ENCODE measurements at regions not wholly inside any gene's neighbourhood (a gene's known extent, or its start where the extent isn't known, plus 50 kb on each side); places are given as distances from the start of the nearest gene placed in this dataset.

- H3K27ac ChIP-seq: no peak overlapping the region
- no peaks in the 10 kb centered on the region for H3K36me3 ChIP-seq
- H3K4me1 ChIP-seq: no peaks in the 10 kb centered on the region
- DNase-seq (no peak), ATAC-seq (no peak)
- WGBS, 2 donors: 59 to 61% methylated on average over 2 of the region's 2 CpGs
- TF ChIP-seq CTCF (IDR thresholded peaks at IDR 0.05): no peak
- intact Hi-C loops (cut with DNase I): no loop called here
- H3K4me3 ChIP-seq: no peak overlapping the region
- no peaks in the 10 kb centered on the region for H3K27me3 ChIP-seq
- H3K9me3 ChIP-seq: peaks cover 0 to 4% (median 0%) of the 10 kb centered on the region in 11 donors
These were observed 1143.4 kb downstream of the CNTNAP5 start for GRCh38 chr2:125168442-125168841.

GRCh38 chr2:125169022-125169763 lies 1144.1 kb downstream of the CNTNAP5 start:
- intact Hi-C loops (cut with DNase I): no loop called here
- TF ChIP-seq CTCF (IDR thresholded peaks at IDR 0.05): no peak
- no peak overlapping the region for H3K27ac ChIP-seq
- no peaks in the 10 kb centered on the region for H3K27me3 ChIP-seq
- no peak for ATAC-seq
- WGBS, 2 donors: 49 to 54% methylated on average over 6 of the region's 6 CpGs
- peaks cover 0 to 4% (median 0%) of the 10 kb centered on the region in 11 donors for H3K9me3 ChIP-seq
- no peak for DNase-seq
- no peaks in the 10 kb centered on the region for H3K4me1 ChIP-seq
- H3K36me3 ChIP-seq: no peaks in the 10 kb centered on the region
- H3K4me3 ChIP-seq: no peak overlapping the region

DNA sequence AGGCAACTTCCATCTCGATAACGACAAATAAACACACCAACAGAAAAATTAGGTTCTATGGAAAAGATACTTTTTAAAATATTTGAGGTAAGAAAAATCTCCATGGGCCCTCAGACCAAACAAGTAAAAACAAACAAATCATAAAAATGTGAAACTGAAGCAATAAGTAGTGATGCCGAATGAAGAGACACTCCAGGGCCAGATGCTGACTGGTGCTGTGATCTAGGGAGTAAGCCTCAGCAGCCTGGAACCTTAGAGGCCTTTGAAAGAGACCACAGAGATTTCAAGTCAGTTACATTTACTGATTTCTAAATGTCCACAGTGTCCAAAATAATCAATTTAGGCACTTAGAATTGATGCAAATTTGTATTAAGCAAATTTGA lies 1144.7 kb downstream of the CNTNAP5 start:
- H3K36me3 ChIP-seq: no peaks in the 10 kb centered on the region
- no peak for DNase-seq
- no peak overlapping the region for H3K27ac ChIP-seq
- TF ChIP-seq CTCF (IDR thresholded peaks at IDR 0.05): no peak
- ATAC-seq: no peak
- no peaks in the 10 kb centered on the region for H3K4me1 ChIP-seq
- no peak overlapping the region for H3K4me3 ChIP-seq
- H3K9me3 ChIP-seq: peaks cover 0 to 4% (median 0%) of the 10 kb centered on the region in 11 donors
- 91 to 92% methylated on average over 3 of the region's 3 CpGs for WGBS, 2 donors
- intact Hi-C loops (cut with DNase I): no loop called here
- H3K27me3 ChIP-seq: no peaks in the 10 kb centered on the region

DNA sequence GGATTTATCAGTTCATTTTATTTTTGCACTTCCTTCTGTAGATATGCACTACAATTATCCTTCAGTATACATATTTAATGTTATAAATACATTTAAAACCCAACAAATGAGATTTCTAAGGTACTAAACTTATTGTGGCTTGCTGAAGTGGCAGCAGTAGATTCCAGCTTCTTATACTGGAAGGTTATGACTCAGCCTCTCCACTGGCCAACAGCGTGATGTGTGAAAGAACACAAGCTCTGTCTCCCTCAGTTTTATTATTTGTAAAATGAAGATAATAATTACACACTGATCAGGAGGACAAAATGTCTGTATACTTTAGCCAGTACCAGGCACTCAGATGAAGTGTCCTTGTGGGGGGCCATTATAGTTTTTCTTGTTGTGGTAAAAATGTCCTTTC lies 1147.1 kb downstream of the CNTNAP5 start:
- no peak for ATAC-seq
- no peak for DNase-seq
- Histone ChIP-seq H3K4me3 (no peak overlapping the region), H3K27me3 (no peaks in the 10 kb centered on the region), H3K4me1 (no peaks in the 10 kb centered on the region), H3K27ac (no peak overlapping the region), H3K9me3 (peaks cover 0 to 19% (median 0%) of the 10 kb centered on the region in 11 donors), H3K36me3 (no peaks in the 10 kb centered on the region)
- intact Hi-C loops (cut with DNase I): no loop called here
- TF ChIP-seq CTCF (IDR thresholded peaks at IDR 0.05): no peak
- 82% methylated on average over 1 of the region's 1 CpG for WGBS, 2 donors
